ENCODE measurements at regions not wholly inside any gene's neighbourhood (a gene's known extent, or its start where the extent isn't known, plus 50 kb on each side); places are given as distances from the start of the nearest gene placed in this dataset.

GRCh38 chr1:208997726-208998312 lies 585.7 kb upstream of the CAMK1G start:
- H3K4me3 Mint-ChIP-seq (ENCODE audit: unreplicated experiment), result no peak overlapping the region
- ChIA-PET CTCF (interaction anchor here (0.5 to 0.6 kb wide), 2 partner anchors 14 to 203 kb away, joined by 3 read pairs; no protein-coding TSS in a partner anchor), POLR2A (no interaction called here)
- peaks cover 18% of the 10 kb centered on the region for H3K9me3 Mint-ChIP-seq (ENCODE audit: unreplicated experiment)
- peak in 1 of 2 experiments; percentile 4 for DNase-seq
- Histone ChIP-seq H3K4me3 (ENCODE audit: low read depth, low read length) (no peak overlapping the region), H3K9me3 (no peaks in the 10 kb centered on the region; the same call in 1 of the 2 replicates), H3K36me3 (ENCODE audit: control insufficient read depth, insufficient read depth, low read length) (no peaks in the 10 kb centered on the region), H3K4me1 (no peaks in the 10 kb centered on the region), H3K27me3 (replicated peaks; ENCODE audit: control insufficient read depth, insufficient read depth, low read length) (no peaks in the 10 kb centered on the region)
- H3K27ac Mint-ChIP-seq (ENCODE audit: unreplicated experiment), result no peak overlapping the region
- no peaks in the 10 kb centered on the region for H3K4me1 Mint-ChIP-seq (ENCODE audit: low read depth, unreplicated experiment)
- no TSS peak for BruUV-seq (replicated peaks)
- intact Hi-C loops (cut with micrococcal nuclease; ENCODE audit: unreplicated experiment), result loop anchor here (5.0 kb wide), 1 partner anchor 346 kb away; no protein-coding TSS in a partner anchor
- H3K36me3 Mint-ChIP-seq (ENCODE audit: insufficient read depth, unreplicated experiment), result no peaks in the 10 kb centered on the region
- peaks cover 16% of the 10 kb centered on the region for H3K27me3 Mint-ChIP-seq (ENCODE audit: insufficient read depth, unreplicated experiment)
- TF ChIP-seq, protein P1, sequence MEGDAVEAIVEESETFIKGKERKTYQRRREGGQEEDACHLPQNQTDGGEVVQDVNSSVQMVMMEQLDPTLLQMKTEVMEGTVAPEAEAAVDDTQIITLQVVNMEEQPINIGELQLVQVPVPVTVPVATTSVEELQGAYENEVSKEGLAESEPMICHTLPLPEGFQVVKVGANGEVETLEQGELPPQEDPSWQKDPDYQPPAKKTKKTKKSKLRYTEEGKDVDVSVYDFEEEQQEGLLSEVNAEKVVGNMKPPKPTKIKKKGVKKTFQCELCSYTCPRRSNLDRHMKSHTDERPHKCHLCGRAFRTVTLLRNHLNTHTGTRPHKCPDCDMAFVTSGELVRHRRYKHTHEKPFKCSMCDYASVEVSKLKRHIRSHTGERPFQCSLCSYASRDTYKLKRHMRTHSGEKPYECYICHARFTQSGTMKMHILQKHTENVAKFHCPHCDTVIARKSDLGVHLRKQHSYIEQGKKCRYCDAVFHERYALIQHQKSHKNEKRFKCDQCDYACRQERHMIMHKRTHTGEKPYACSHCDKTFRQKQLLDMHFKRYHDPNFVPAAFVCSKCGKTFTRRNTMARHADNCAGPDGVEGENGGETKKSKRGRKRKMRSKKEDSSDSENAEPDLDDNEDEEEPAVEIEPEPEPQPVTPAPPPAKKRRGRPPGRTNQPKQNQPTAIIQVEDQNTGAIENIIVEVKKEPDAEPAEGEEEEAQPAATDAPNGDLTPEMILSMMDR (IDR thresholded peaks at IDR 0.05; ENCODE audit: insufficient read depth in 1 of 2, low read depth in 1 of 2, low read length in 1 of 2, severe bottlenecking in 1 of 2, unreplicated experiment in 1 of 2), result peak; percentile 17 to 61

DNA sequence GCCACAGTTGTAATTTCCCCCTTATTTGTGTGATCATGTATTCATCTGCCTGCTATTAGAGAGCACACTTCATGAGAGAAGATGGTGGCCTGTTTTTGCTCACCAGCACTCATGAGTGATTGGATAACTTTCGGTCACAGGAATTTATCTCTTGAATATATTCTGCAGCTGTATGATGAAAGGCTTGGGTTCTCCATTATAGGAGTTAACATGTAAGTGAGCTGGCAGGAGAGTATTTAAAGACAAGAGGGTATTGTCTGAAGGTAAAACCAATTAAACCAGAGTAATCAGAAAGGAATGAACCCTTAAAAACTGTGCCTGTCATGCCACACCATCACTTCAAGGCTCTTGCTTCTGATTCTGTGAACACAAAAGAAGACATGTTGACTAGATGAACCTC lies 574.9 kb upstream of the CAMK1G start:
- no peaks in the 10 kb centered on the region for H3K9me3 Mint-ChIP-seq (ENCODE audit: unreplicated experiment)
- H3K27me3 Mint-ChIP-seq (ENCODE audit: insufficient read depth, unreplicated experiment), result peaks cover 6% of the 10 kb centered on the region
- BruUV-seq (replicated peaks), result no TSS peak
- CTCF ChIA-PET, result interaction anchor here (0.5 kb wide), 1 partner anchor 127 kb away, joined by 3 read pairs; no protein-coding TSS in a partner anchor
- intact Hi-C loops (cut with micrococcal nuclease; ENCODE audit: unreplicated experiment), result no loop called here
- Histone ChIP-seq H3K27me3 (replicated peaks; ENCODE audit: control insufficient read depth, insufficient read depth, low read length) (no peaks in the 10 kb centered on the region), H3K36me3 (ENCODE audit: control insufficient read depth, insufficient read depth, low read length) (no peaks in the 10 kb centered on the region), H3K4me1 (no peaks in the 10 kb centered on the region), H3K4me3 (ENCODE audit: low read depth, low read length) (no peak overlapping the region), H3K9me3 (no peaks in the 10 kb centered on the region)
- no peaks in the 10 kb centered on the region for H3K4me1 Mint-ChIP-seq (ENCODE audit: low read depth, unreplicated experiment)
- POLR2A ChIA-PET, result no interaction called here
- TF ChIP-seq, protein P1 (IDR thresholded peaks at IDR 0.05; ENCODE audit: insufficient read depth in 1 of 2, low read depth in 1 of 2, low read length in 1 of 2, severe bottlenecking in 1 of 2, unreplicated experiment in 1 of 2), result no peak
- no peak overlapping the region for H3K27ac Mint-ChIP-seq (ENCODE audit: unreplicated experiment)
- no peak overlapping the region for H3K4me3 Mint-ChIP-seq (ENCODE audit: unreplicated experiment)
- DNase-seq, result no peak
- no peaks in the 10 kb centered on the region for H3K36me3 Mint-ChIP-seq (ENCODE audit: insufficient read depth, unreplicated experiment)

GRCh38 chr1:209010475-209011230 lies 572.9 kb upstream of the CAMK1G start:
- CTCF ChIA-PET, result no interaction called here
- POLR2A ChIA-PET, result no interaction called here
- H3K36me3 Mint-ChIP-seq (ENCODE audit: insufficient read depth, unreplicated experiment), result no peaks in the 10 kb centered on the region
- Histone ChIP-seq H3K9me3 (no peaks in the 10 kb centered on the region), H3K4me1 (no peaks in the 10 kb centered on the region), H3K36me3 (ENCODE audit: control insufficient read depth, insufficient read depth, low read length) (no peaks in the 10 kb centered on the region), H3K27me3 (replicated peaks; ENCODE audit: control insufficient read depth, insufficient read depth, low read length) (no peaks in the 10 kb centered on the region), H3K4me3 (ENCODE audit: low read depth, low read length) (no peak overlapping the region)
- no peaks in the 10 kb centered on the region for H3K9me3 Mint-ChIP-seq (ENCODE audit: unreplicated experiment)
- H3K27ac Mint-ChIP-seq (ENCODE audit: unreplicated experiment), result no peak overlapping the region
- no peak for DNase-seq
- intact Hi-C loops (cut with micrococcal nuclease; ENCODE audit: unreplicated experiment), result no loop called here
- TF ChIP-seq, protein P1 (IDR thresholded peaks at IDR 0.05; ENCODE audit: insufficient read depth in 1 of 2, low read depth in 1 of 2, low read length in 1 of 2, severe bottlenecking in 1 of 2, unreplicated experiment in 1 of 2), result no peak
- H3K27me3 Mint-ChIP-seq (ENCODE audit: insufficient read depth, unreplicated experiment), result peaks cover 8% of the 10 kb centered on the region
- H3K4me1 Mint-ChIP-seq (ENCODE audit: low read depth, unreplicated experiment), result no peaks in the 10 kb centered on the region
- no peak overlapping the region for H3K4me3 Mint-ChIP-seq (ENCODE audit: unreplicated experiment)
- BruUV-seq (replicated peaks), result no TSS peak

Measured in Caco-2 (cell line).